SK-N-SH treated with all-trans-retinoic acid at 6 μM for 48 hours (cell line): ENCODE measurements at regions not wholly inside any gene's neighbourhood (a gene's known extent, or its start where the extent isn't known, plus 50 kb on each side); places are given as distances from the start of the nearest gene placed in this dataset.

Experiments used
- ATAC-seq: fragments of 200-7000 bp; cut with Tn5 transposase; 3 replicates; pipeline ENCODE4 v1.9.1; 2020; ENCODE audit warnings: mild to moderate bottlenecking, moderate library complexity
- ARNTL ChIP-seq: fragments of 450-650 bp; formaldehyde crosslinking; IDR thresholded peaks from 2 replicates; pipeline ENCODE4 v1.5.0; 2020; ENCODE audit warnings: low read depth, mild to moderate bottlenecking, moderate library complexity, borderline replicate concordance
- CSDC2 ChIP-seq: fragments of 250-450 bp; sonication (Bioruptor Pico); IDR thresholded peaks from 2 replicates; pipeline ENCODE4 v1.5.0; 2020; ENCODE audit warnings: mild to moderate bottlenecking, moderate library complexity
- GLIS3 ChIP-seq: fragments of 250-450 bp; sonication (Bioruptor Pico); IDR thresholded peaks from 2 replicates; pipeline ENCODE4 v1.5.0; 2020; ENCODE audit warnings: mild to moderate bottlenecking, moderate library complexity
- ISL1 ChIP-seq: fragments of 250-450 bp; sonication (Bioruptor Pico); IDR thresholded peaks from 2 replicates; pipeline ENCODE4 v2.1.2; 2022; ENCODE audit warnings: mild to moderate bottlenecking, moderate library complexity
- OSR1 ChIP-seq: fragments of 250-450 bp; sonication (Bioruptor Pico); IDR thresholded peaks from 2 replicates; pipeline ENCODE4 v1.8.0; 2022; ENCODE audit warnings: moderate library complexity, mild to moderate bottlenecking, inconsistent platforms
- PATZ1 ChIP-seq: fragments of 250-450 bp; sonication (Bioruptor Pico); IDR thresholded peaks from 2 replicates; pipeline ENCODE4 v1.8.0; 2020; ENCODE audit warnings: mild to moderate bottlenecking, moderate library complexity, borderline replicate concordance
- POU6F1 ChIP-seq: fragments of 250-450 bp; sonication (Bioruptor Pico); IDR thresholded peaks from 2 replicates; pipeline ENCODE4 v1.8.0; 2021; ENCODE audit warnings: low read depth, mild to moderate bottlenecking, moderate library complexity, borderline replicate concordance
- PPARA ChIP-seq: fragments of 250-450 bp; sonication (Bioruptor Pico); IDR thresholded peaks from 2 replicates; pipeline ENCODE4 v1.5.0; 2020; ENCODE audit warnings: mild to moderate bottlenecking, borderline replicate concordance
- RARB ChIP-seq: fragments of 250-450 bp; sonication (Bioruptor Pico); IDR thresholded peaks from 2 replicates; pipeline ENCODE4 v1.8.0; 2021; ENCODE audit warnings: mild to moderate bottlenecking, moderate library complexity
- SNAI2 ChIP-seq: fragments of 250-450 bp; sonication (Bioruptor Pico); IDR thresholded peaks from 2 replicates; pipeline ENCODE4 v1.5.0; 2020; ENCODE audit warnings: mild to moderate bottlenecking, moderate library complexity
- TCF4 ChIP-seq: fragments of 250-450 bp; sonication (Bioruptor Pico); IDR thresholded peaks from 2 replicates; pipeline ENCODE4 v1.8.0; 2021; ENCODE audit warnings: mild to moderate bottlenecking, moderate library complexity, borderline replicate concordance
- TOX ChIP-seq: fragments of 250-450 bp; sonication (Bioruptor Pico); IDR thresholded peaks from 2 replicates; pipeline ENCODE4 v1.8.0; 2021; ENCODE audit warnings: mild to moderate bottlenecking, moderate library complexity, borderline replicate concordance
- TSHZ2 ChIP-seq: fragments of 250-450 bp; sonication (Bioruptor Pico); IDR thresholded peaks from 2 replicates; pipeline ENCODE4 v1.5.0; 2020; ENCODE audit warnings: mild to moderate bottlenecking, moderate library complexity
- ZC3H10 ChIP-seq: fragments of 250-450 bp; sonication (Bioruptor Pico); IDR thresholded peaks from 2 replicates; pipeline ENCODE4 v1.5.1; 2021; ENCODE audit warnings: mild to moderate bottlenecking, moderate library complexity
- ZFP3 ChIP-seq: fragments of 250-450 bp; sonication (Bioruptor Pico); IDR thresholded peaks from 2 replicates; pipeline ENCODE4 v1.5.0; 2020; ENCODE audit warnings: mild to moderate bottlenecking, moderate library complexity
- ZFP30 ChIP-seq: fragments of 450-650 bp; formaldehyde crosslinking; IDR thresholded peaks from 2 replicates; pipeline ENCODE4 v1.5.0; 2022; ENCODE audit warnings: mild to moderate bottlenecking, moderate library complexity
- ZNF565 ChIP-seq: fragments of 450-650 bp; formaldehyde crosslinking; conservative IDR thresholded peaks from 2 replicates; pipeline ENCODE4 v1.5.0; 2020; ENCODE audit warnings: low read depth, mild to moderate bottlenecking, moderate library complexity
- ZNF70 ChIP-seq: fragments of 450-650 bp; formaldehyde crosslinking; IDR thresholded peaks from 2 replicates; pipeline ENCODE4 v1.5.0; 2020; ENCODE audit warnings: mild to moderate bottlenecking, moderate library complexity
- ZNF8 ChIP-seq: fragments of 450-650 bp; formaldehyde crosslinking; IDR thresholded peaks from 2 replicates; pipeline ENCODE4 v1.5.0; 2020; ENCODE audit warnings: mild to moderate bottlenecking, moderate library complexity
- TF ChIP-seq, protein P1 (sequence below): fragments of 250-450 bp; sonication (Bioruptor Pico); IDR thresholded peaks from 2 replicates; pipeline ENCODE4 v1.5.1; 2021; ENCODE audit warnings: mild to moderate bottlenecking, moderate library complexity

DNA sequence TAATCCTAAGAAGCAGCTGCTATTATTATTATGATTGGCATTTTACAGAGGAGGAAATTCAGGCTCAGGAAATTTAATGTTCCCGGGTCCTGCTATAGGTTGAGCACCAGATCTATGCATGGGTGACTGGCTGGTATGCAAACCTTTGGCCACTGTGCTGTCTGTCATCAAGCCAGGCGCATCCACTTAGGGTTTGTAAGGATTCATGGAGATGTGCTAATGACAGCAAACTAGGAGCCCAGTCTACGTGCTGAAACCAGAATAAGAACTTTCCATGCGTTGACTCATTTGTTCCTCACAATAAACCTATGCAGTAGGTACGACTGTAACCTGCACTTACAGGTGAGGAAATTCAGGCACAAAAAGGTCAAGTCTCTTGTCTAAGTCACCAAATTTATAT, 64.5 kb upstream of the ZMIZ1 start:
- TF ChIP-seq PPARA (CRISPR knock-in tag) = no peak
- TF ChIP-seq TSHZ2 (CRISPR knock-in tag) = no peak
- no peak for TF ChIP-seq RARB
- no peak for TF ChIP-seq ARNTL
- TF ChIP-seq TCF4 (CRISPR knock-in tag) = no peak
- no peak for TF ChIP-seq GLIS3
- no peak for TF ChIP-seq ISL1 (CRISPR knock-in tag)
- TF ChIP-seq ZFP30 (CRISPR knock-in tag) = no peak
- TF ChIP-seq SNAI2 (CRISPR knock-in tag) = no peak
- TF ChIP-seq ZC3H10 = no peak
- TF ChIP-seq, protein P1, sequence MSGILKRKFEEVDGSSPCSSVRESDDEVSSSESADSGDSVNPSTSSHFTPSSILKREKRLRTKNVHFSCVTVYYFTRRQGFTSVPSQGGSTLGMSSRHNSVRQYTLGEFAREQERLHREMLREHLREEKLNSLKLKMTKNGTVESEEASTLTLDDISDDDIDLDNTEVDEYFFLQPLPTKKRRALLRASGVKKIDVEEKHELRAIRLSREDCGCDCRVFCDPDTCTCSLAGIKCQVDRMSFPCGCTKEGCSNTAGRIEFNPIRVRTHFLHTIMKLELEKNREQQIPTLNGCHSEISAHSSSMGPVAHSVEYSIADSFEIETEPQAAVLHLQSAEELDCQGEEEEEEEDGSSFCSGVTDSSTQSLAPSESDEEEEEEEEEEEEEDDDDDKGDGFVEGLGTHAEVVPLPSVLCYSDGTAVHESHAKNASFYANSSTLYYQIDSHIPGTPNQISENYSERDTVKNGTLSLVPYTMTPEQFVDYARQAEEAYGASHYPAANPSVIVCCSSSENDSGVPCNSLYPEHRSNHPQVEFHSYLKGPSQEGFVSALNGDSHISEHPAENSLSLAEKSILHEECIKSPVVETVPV = no peak
- no peak for TF ChIP-seq ZFP3 (CRISPR knock-in tag)
- TF ChIP-seq TOX = no peak
- TF ChIP-seq PATZ1 = no peak
- no peak for TF ChIP-seq ZNF565 (CRISPR knock-in tag)
- TF ChIP-seq CSDC2 (CRISPR knock-in tag) = no peak
- no peak for TF ChIP-seq ZNF70 (CRISPR knock-in tag)
- no peak for ATAC-seq

DNA sequence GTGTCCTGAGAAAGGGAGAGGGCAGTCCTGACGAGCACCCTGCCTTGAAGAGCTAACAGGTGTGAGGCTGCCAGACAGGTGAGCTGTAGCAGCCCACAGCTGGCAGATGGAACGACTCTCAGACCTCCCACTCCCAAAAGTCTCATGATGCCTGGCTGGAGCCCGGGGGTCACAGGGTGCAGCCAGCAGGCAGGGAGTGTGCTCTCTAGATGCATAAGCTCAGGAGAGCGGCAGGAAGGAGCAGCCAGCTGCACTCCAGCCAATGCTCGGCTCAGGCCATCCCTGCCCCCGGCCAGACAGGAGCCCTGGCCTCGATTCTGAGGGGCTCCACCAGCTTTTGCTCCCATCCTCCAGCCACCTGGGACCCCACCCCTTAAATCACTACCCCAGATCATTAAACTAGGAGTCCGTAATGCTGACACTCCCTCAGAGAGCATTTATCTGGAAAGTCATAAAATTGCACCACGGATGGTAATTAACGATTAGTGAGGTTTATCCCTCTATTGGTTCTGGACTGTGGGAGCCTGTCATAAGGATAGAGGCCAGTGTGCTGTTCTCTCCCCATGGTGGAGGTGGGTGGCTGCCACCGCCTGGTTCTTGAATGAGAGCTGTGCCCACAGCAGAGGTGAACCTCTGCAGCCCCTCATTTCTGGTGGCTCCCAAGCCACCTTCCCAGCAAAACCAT, 63.5 kb upstream of the ZMIZ1 start:
- no peak for ATAC-seq
- no peak for TF ChIP-seq ZNF8 (CRISPR knock-in tag)
- no peak for TF ChIP-seq ZFP30 (CRISPR knock-in tag)
- TF ChIP-seq SNAI2 (CRISPR knock-in tag) = no peak

DNA sequence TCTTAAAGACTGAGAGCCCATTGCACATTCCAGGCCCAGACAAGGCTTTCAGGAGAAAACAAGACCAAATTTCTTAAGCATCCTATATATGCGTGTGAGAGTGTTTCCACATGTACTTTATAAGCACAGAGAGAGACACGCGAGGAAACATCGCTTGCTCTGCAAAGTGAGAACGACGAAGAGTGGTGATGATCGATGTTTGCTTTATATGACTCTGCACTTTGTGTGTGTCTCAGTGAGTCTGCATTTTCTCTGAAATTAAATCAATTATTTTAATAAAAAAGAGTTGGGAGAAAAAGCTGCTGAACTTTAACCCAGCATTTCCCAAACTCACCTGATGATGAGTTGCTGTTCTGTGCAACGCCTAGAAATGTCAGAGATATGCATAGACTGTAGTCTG, 61.7 kb upstream of the ZMIZ1 start:
- no peak for ATAC-seq
- TF ChIP-seq ISL1 (CRISPR knock-in tag) (no peak), OSR1 (CRISPR knock-in tag) (no peak), ZFP3 (CRISPR knock-in tag) (no peak), POU6F1 (CRISPR knock-in tag) (no peak), ZNF70 (CRISPR knock-in tag) (no peak), ZNF8 (CRISPR knock-in tag) (no peak), GLIS3 (no peak), ZFP30 (CRISPR knock-in tag) (no peak), RARB (no peak)
- TF ChIP-seq, protein P1 = no peak
- TF ChIP-seq, all 23 proteins: peak for 0
